ENCODE measurements at regions not wholly inside any gene's neighbourhood (a gene's known extent, or its start where the extent isn't known, plus 50 kb on each side); places are given as distances from the start of the nearest gene placed in this dataset.
"Not testable (repeated sequence)": the region's sequence is repeated elsewhere in the genome, so short reads cannot be mapped to it uniquely, and the experiment has no call there.

- DNase-seq, result peak in 1 of 3 donors; percentile 67
- intact Hi-C loops (cut with DNase I, micrococcal nuclease), result loop anchor here in 1 of 2 donors (5.0 kb wide), 1 partner anchor 530 kb away; the partner anchor contains the start of gene SEMA3C
Observed at GRCh38 chr7:81447351-81447952, 322.4 kb downstream of the HGF start.

GRCh38 chr7:81446212-81446611 lies 323.6 kb downstream of the HGF start:
- ATAC-seq (no peak), DNase-seq (no peak)
- TF ChIP-seq CTCF (IDR thresholded peaks at IDR 0.05), result no peak
- Histone ChIP-seq H3K9me3 (no peaks in the 10 kb centered on the region), H3K4me1 (ENCODE audit: low read depth) (no peaks in the 10 kb centered on the region), H3K4me3 (no peak overlapping the region), H3K36me3 (ENCODE audit: low read depth) (no peaks in the 10 kb centered on the region)
- intact Hi-C loops (cut with DNase I, micrococcal nuclease), result loop anchor here in 1 of 2 donors (5.0 kb wide), 1 partner anchor 529 kb away; the partner anchor contains the start of gene SEMA3C

More at GRCh38 chr7:81447351-81447952, 322.4 kb downstream of the HGF start:
- H3K36me3 ChIP-seq (ENCODE audit: low read depth), result no peaks in the 10 kb centered on the region
- no peaks in the 10 kb centered on the region for H3K9me3 ChIP-seq
- no peak for TF ChIP-seq CTCF (IDR thresholded peaks at IDR 0.05)
- H3K4me3 ChIP-seq, result no peak overlapping the region
- H3K4me1 ChIP-seq (ENCODE audit: low read depth), result no peaks in the 10 kb centered on the region
- ATAC-seq, result peak; percentile 79

GRCh38 chr7:81445462-81445861 lies 324.4 kb downstream of the HGF start:
- Histone ChIP-seq H3K4me3 (no peak overlapping the region), H3K9me3 (no peaks in the 10 kb centered on the region), H3K36me3 (ENCODE audit: low read depth) (no peaks in the 10 kb centered on the region), H3K4me1 (ENCODE audit: low read depth) (no peaks in the 10 kb centered on the region)
- no peak for TF ChIP-seq CTCF (IDR thresholded peaks at IDR 0.05)
- intact Hi-C loops (cut with DNase I, micrococcal nuclease), result loop anchor here in 1 of 2 donors (5.0 kb wide), 1 partner anchor 528 kb away; the partner anchor contains the start of gene SEMA3C
- ATAC-seq (no peak), DNase-seq (no peak)

- intact Hi-C loops (cut with DNase I, micrococcal nuclease), result no loop called here
- H3K4me1 ChIP-seq (ENCODE audit: low read depth), result no peaks in the 10 kb centered on the region
- DNase-seq (no peak), ATAC-seq (no peak)
- TF ChIP-seq CTCF (IDR thresholded peaks at IDR 0.05), result no peak
- H3K4me3 ChIP-seq, result no peak overlapping the region
- no peaks in the 10 kb centered on the region for H3K9me3 ChIP-seq
- no peaks in the 10 kb centered on the region for H3K36me3 ChIP-seq (ENCODE audit: low read depth)
Observed at GRCh38 chr7:81441750-81442149, 328.1 kb downstream of the HGF start.

- Histone ChIP-seq H3K36me3 (ENCODE audit: low read depth) (no peaks in the 10 kb centered on the region), H3K4me3 (no peak overlapping the region), H3K9me3 (no peaks in the 10 kb centered on the region), H3K4me1 (ENCODE audit: low read depth) (no peaks in the 10 kb centered on the region)
- TF ChIP-seq CTCF (IDR thresholded peaks at IDR 0.05), result no peak
- intact Hi-C loops (cut with DNase I, micrococcal nuclease), result no loop called here
- DNase-seq, result no peak
- ATAC-seq, result no peak
Observed at GRCh38 chr7:81439591-81439990, 330.3 kb downstream of the HGF start.

GRCh38 chr7:81437160-81437559 lies 332.7 kb downstream of the HGF start:
- H3K4me1 ChIP-seq (ENCODE audit: low read depth); DNase-seq; ATAC-seq; intact Hi-C loops (cut with DNase I, micrococcal nuclease); H3K9me3 ChIP-seq; H3K4me3 ChIP-seq; H3K36me3 ChIP-seq (ENCODE audit: low read depth): not testable (repeated sequence)
